ENCODE measurements at regions not wholly inside any gene's neighbourhood (a gene's known extent, or its start where the extent isn't known, plus 50 kb on each side); places are given as distances from the start of the nearest gene placed in this dataset.
"Not testable (repeated sequence)": the region's sequence is repeated elsewhere in the genome, so short reads cannot be mapped to it uniquely, and the experiment has no call there.

DNA sequence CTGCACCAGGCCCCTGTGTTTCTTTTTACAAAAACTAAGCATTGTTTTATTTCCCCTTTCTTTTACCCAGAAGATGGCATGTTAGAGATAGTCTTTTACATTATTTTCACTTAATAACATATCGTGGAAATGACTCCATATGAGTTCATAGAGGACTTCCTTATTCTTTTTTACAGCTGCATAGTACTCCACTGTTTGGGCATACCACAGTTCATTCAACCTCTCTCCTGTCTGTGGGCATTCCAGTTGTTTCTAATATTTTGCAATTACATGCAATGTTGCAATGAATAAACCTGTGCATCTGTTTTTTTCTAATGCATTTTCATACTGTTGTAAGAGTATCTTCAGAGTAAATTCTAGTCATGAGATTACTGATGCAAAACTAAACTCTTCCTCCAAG lies 173.2 kb upstream of the ZNF469 start:
- TF ChIP-seq CREB1 (CRISPR knock-in tag; IDR thresholded peaks at IDR 0.05; ENCODE audit: low read depth); POLR2AphosphoS5 (IDR thresholded peaks at IDR 0.05; ENCODE audit: low read depth); CTCF (conservative IDR thresholded peaks at IDR 0.05; ENCODE audit: low read depth in 2 of 2); EZH2 (IDR thresholded peaks at IDR 0.05; ENCODE audit: low read depth, unreplicated experiment); REST (IDR thresholded peaks at IDR 0.05; ENCODE audit: unreplicated experiment): not testable (repeated sequence)
